ENCODE measurements at regions not wholly inside any gene's neighbourhood (a gene's known extent, or its start where the extent isn't known, plus 50 kb on each side); places are given as distances from the start of the nearest gene placed in this dataset.

DNA sequence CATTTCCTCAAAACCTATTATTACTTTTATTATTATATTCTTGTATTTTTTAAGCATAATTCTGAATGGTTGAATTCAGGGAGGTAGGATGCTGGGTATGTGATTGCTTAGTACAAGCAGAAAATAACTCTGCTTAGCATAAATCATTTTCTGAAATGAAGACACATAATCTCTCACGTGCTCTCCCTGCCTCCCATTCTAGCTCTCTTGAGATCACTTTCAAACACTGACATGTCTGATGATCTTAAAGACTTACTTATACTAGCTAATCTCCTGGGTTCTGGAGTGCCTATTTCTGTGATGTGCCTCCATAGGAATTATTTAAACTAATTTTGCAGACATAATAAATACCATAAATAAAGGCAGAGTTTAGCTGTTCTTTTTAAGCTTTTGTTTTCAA is 1136.0 kb downstream of the SUCLG1 start:
- DNase-seq (ENCODE audit: low read depth in 2 of 2), result no peak

DNA sequence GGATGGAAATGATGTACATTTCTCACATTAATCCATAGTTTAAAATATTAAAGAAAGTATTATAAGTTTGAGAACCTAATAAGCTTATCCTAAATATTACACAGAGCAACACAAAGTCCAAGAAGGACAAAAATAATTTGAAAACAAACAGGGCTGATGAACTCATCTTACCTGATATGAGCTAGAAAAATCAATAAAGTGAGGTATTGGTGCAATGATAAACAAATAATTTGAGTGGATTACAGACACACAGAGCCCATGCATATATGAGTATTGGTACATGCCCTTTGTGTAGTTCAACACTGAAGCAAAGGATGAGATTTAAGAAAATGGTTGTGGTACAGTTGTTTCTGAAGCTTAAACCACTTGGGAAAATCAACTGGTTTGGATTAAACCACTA is 1139.0 kb downstream of the SUCLG1 start:
- H3K4me3 ChIP-seq (replicated peaks in 1 of 2; ENCODE audit: low read depth in 2 of 2, low read length in 2 of 2), result no peak overlapping the region
- DNase-seq (ENCODE audit: low read depth in 2 of 2), result no peak
- TF ChIP-seq, protein P1, sequence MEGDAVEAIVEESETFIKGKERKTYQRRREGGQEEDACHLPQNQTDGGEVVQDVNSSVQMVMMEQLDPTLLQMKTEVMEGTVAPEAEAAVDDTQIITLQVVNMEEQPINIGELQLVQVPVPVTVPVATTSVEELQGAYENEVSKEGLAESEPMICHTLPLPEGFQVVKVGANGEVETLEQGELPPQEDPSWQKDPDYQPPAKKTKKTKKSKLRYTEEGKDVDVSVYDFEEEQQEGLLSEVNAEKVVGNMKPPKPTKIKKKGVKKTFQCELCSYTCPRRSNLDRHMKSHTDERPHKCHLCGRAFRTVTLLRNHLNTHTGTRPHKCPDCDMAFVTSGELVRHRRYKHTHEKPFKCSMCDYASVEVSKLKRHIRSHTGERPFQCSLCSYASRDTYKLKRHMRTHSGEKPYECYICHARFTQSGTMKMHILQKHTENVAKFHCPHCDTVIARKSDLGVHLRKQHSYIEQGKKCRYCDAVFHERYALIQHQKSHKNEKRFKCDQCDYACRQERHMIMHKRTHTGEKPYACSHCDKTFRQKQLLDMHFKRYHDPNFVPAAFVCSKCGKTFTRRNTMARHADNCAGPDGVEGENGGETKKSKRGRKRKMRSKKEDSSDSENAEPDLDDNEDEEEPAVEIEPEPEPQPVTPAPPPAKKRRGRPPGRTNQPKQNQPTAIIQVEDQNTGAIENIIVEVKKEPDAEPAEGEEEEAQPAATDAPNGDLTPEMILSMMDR (IDR thresholded peaks at IDR 0.05; ENCODE audit: low read depth, low read length), result no peak

More for the DNA sequence above, 1136.0 kb downstream of the SUCLG1 start:
- TF ChIP-seq, protein P1 (IDR thresholded peaks at IDR 0.05; ENCODE audit: low read depth, low read length), result no peak
- no peak overlapping the region for H3K4me3 ChIP-seq (replicated peaks in 1 of 2; ENCODE audit: low read depth in 2 of 2, low read length in 2 of 2)

DNA sequence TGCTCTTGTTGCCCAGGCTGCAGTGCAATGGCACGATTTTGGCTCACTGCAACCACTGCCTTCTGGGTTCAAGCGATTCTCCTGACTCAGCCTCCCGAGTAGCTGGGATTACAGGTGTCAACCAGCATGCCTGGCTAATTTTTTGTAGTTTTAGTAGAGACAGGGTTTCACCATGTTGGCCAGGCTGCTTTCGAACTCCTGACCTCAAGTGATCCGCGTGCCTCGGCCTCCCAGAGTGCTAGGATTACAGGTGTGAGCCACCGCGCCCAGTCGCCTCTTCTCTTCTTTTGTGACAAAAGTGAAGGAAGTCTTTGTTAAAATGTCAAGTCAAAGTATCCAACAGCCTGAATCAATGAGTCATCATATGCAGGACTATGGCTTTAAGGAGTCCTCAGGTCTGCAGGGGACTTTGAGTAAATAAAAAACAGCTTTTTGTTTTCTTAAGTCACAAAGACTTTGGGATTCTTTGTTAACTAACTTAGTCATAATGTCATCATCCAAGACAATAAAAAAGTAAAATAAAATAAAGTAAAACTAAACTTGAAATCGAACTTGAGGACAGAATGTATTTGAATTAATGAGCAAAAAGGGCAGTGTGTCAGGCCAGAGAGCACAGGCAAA is 1153.2 kb downstream of the SUCLG1 start:
- DNase-seq (ENCODE audit: low read depth in 2 of 2), result no peak
- H3K4me3 ChIP-seq (replicated peaks in 1 of 2; ENCODE audit: low read depth in 2 of 2, low read length in 2 of 2), result no peak overlapping the region
- TF ChIP-seq, protein P1 (IDR thresholded peaks at IDR 0.05; ENCODE audit: low read depth, low read length), result no peak

DNA sequence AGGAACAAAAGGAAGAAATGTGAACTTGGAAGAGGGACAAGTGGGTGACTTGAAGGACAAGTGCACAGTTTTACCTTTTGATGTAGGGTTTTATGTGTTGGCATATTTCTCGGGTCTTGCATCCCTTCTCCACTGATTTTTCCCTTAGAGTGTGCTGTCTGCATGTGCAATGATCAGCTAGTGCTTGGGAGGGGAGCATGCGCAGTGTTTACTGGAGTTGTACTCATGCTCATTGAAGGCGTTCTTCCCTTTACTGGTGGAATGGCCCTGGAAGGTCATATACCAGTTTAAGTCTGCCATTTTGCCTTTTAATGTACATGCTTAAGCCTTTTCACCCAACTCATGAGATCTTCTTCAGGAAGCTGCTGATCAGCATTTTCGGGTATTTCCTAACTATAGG is 1168.0 kb downstream of the SUCLG1 start:
- no peak for DNase-seq (ENCODE audit: low read depth in 2 of 2)
- TF ChIP-seq, protein P1 (IDR thresholded peaks at IDR 0.05; ENCODE audit: low read depth, low read length), result no peak
- no peak overlapping the region for H3K4me3 ChIP-seq (replicated peaks in 1 of 2; ENCODE audit: low read depth in 2 of 2, low read length in 2 of 2)

DNA sequence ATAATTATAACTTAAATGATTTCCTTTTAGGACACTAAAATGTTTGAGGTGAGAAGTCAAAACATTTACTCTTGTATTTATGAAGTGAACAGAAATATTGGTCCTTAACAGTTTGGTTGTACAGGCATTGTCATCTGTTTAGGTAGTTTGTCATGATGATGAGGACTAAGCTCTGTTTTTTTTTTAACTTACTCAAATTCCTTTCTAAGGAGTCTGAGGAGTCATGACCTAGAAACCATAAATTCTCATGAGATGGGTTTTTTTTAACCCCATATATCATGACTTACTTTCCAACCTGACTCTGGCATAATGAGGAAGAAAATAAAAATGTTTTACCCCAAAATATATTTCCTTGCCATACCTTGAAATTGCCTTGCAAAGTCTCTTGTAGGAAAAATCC is 1176.2 kb downstream of the SUCLG1 start:
- no peak overlapping the region for H3K4me3 ChIP-seq (replicated peaks in 1 of 2; ENCODE audit: low read depth in 2 of 2, low read length in 2 of 2)
- no peak for DNase-seq (ENCODE audit: low read depth in 2 of 2)
- TF ChIP-seq, protein P1 (IDR thresholded peaks at IDR 0.05; ENCODE audit: low read depth, low read length), result no peak

DNA sequence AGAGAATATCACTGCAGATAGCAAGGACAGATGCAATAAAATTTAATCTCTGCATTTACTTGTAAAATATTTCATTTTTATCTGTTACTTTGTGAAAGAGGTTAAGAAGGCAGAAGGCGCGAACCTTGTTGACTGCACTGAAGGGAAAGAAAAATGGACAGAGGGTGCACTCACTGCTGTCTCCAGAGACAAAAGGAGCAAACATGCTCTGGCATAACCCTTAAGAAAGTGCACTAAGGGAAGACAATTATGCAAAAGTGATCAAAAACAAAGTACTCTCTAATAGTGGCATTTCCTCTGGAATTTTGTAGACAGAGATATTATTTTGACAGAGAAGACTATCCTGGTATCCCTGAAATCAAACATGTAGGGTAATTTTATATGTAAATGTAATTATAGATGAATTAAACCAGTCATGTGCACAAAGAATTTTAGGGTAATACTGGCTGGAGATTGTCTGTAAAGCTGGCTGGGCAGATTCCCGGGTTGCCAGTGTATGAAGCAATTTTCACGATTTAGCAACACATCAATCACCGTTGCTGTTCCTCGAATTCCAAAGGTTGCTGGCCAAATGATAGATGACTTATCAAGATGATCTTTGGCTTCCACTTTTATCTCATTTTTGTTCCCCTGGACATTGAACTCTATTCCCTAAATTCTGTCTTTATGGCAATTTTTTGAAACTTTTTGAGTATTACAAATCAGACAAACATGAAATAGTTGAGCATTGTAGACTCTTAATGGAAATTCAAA is 1176.9 kb downstream of the SUCLG1 start:
- H3K4me3 ChIP-seq (replicated peaks in 1 of 2; ENCODE audit: low read depth in 2 of 2, low read length in 2 of 2), result no peak overlapping the region
- TF ChIP-seq, protein P1 (IDR thresholded peaks at IDR 0.05; ENCODE audit: low read depth, low read length), result no peak
- no peak for DNase-seq (ENCODE audit: low read depth in 2 of 2)
